KOPT-K1 (cell line): ENCODE measurements at regions not wholly inside any gene's neighbourhood (a gene's known extent, or its start where the extent isn't known, plus 50 kb on each side); places are given as distances from the start of the nearest gene placed in this dataset.

Experiments used
- H3K27ac ChIP-seq: fragments of 200-600 bp; sonication (generic); 2 replicates; pipeline ENCODE4 v1.5.1; 2016; ENCODE audit warnings: antibody characterized with exemption, mild to moderate bottlenecking, low read depth, low read length; ENCODE audit not compliant: poor library complexity, severe bottlenecking
- H3K36me3 ChIP-seq: fragments of 200-600 bp; sonication (generic); 2 replicates; pipeline ENCODE4 v1.5.1; 2017; ENCODE audit warnings: antibody characterized with exemption, mild to moderate bottlenecking, low read length, moderate library complexity; ENCODE audit not compliant: insufficient read depth
- H3K9me3 ChIP-seq: fragments of 200-600 bp; sonication (generic); 2 replicates; pipeline ENCODE4 v1.5.1; 2017; ENCODE audit warnings: antibody characterized with exemption, low read length, mild to moderate bottlenecking; ENCODE audit not compliant: insufficient read depth, poor library complexity, severe bottlenecking

DNA sequence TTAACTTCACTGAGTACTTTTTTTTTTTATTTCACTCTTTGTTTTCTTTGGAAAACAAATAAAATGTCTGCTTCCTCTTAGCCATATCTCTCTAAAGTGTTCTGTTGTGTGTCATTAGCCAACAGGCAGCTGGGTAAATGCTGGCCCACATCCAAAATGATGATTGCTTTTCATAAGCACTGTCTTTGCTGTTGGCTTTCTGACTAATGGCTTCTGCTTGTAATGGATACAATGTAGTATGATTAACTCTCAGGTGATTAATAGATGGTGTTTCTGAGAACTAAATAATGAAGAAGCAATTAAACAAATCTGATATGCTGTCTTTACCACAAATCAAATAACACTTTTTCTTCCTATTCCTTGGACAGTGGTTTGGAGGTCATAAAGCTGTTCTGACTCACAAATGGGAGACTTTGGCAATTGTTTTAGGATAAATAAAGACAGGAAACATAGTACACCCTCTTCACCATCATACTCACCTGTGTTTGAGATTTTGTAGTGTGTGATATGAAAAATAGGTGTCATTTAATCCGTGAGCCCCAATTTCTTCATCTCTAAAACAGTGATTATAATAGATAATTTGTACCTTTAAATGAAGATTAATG, 888.4 kb downstream of the TSN start:
- Histone ChIP-seq H3K36me3 (no peaks in the 10 kb centered on the region), H3K9me3 (no peaks in the 10 kb centered on the region), H3K27ac (no peak overlapping the region)

DNA sequence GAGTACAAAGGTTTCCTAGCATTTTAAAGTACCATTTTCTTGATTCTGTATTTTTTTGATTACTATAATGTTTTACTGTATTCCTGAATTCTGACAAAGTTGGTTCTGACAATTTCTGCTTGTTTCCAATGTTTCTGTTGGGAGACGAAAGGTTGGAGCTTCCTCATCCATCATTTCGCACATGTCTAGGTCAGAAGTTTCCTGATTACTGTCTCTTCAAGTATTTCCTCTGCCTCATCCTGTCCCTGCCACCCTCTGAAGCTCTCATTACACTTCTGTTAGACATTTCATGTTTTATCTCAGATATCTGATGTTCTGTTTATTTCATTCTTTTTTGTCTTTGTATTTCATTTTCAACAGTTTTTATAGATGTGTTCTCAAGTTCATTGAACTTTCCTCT, 895.8 kb downstream of the TSN start:
- Histone ChIP-seq H3K27ac (no peak overlapping the region), H3K36me3 (no peaks in the 10 kb centered on the region), H3K9me3 (no peaks in the 10 kb centered on the region)

DNA sequence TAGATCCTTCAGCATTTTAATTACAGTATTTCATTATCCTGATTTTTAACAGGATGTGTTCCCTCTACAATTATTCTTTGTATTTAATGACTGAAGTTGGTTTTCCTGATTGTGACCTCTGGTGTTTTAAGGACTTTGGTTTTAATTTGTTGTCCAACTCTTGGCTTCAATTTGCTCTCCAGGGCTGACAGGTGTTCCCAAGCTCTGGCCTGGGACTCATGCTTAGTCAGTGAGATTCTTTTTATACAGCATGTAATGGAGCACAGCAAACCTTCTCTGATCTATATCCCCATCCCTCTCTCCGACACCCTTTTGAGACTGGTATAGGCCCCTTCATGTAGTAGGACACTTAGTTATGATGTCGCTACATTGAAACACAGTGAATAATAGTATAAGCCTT, 896.3 kb downstream of the TSN start:
- Histone ChIP-seq H3K27ac (no peak overlapping the region), H3K9me3 (no peaks in the 10 kb centered on the region)

GRCh38 chr2:122652670-122653069, 897.2 kb downstream of the TSN start:
- Histone ChIP-seq H3K9me3 (no peaks in the 10 kb centered on the region), H3K27ac (no peak overlapping the region), H3K36me3 (no peaks in the 10 kb centered on the region)

More for the DNA sequence above, 896.3 kb downstream of the TSN start:
- H3K36me3 ChIP-seq, result no peaks in the 10 kb centered on the region

- H3K36me3 ChIP-seq, result no peaks in the 10 kb centered on the region
- no peaks in the 10 kb centered on the region for H3K9me3 ChIP-seq
- no peak overlapping the region for H3K27ac ChIP-seq
Observed at GRCh38 chr2:122656403-122656802, 901.0 kb downstream of the TSN start.

- Histone ChIP-seq H3K9me3 (no peaks in the 10 kb centered on the region), H3K27ac (no peak overlapping the region), H3K36me3 (no peaks in the 10 kb centered on the region)
Observed at GRCh38 chr2:122660786-122661634, 905.6 kb downstream of the TSN start.

DNA sequence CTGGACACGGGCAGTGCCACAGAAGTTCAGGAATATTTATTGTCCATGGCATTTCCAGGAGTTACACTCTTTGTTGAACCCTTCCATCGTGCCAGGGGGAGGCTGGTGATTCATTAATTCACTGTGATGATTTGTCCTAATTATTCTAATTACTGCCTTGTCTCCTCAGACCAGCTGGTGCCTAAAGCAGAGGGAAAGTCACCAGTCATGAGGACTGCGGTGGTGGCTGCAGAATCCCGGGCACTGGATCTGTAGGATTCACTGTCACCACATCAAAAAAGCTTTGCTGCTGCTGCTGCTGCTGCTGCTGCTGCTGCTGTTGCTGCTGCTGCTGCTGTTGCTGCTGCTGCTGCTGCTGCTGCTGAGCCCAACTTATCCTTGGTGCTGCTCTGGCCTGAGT, 908.2 kb downstream of the TSN start:
- Histone ChIP-seq H3K9me3 (no peaks in the 10 kb centered on the region), H3K27ac (no peak overlapping the region), H3K36me3 (no peaks in the 10 kb centered on the region)

- Histone ChIP-seq H3K27ac (no peak overlapping the region), H3K9me3 (no peaks in the 10 kb centered on the region), H3K36me3 (no peaks in the 10 kb centered on the region)
Observed at GRCh38 chr2:122669627-122670026, 914.2 kb downstream of the TSN start.

GRCh38 chr2:122670897-122671296, 915.4 kb downstream of the TSN start:
- Histone ChIP-seq H3K36me3 (no peaks in the 10 kb centered on the region), H3K27ac (no peak overlapping the region), H3K9me3 (no peaks in the 10 kb centered on the region)

DNA sequence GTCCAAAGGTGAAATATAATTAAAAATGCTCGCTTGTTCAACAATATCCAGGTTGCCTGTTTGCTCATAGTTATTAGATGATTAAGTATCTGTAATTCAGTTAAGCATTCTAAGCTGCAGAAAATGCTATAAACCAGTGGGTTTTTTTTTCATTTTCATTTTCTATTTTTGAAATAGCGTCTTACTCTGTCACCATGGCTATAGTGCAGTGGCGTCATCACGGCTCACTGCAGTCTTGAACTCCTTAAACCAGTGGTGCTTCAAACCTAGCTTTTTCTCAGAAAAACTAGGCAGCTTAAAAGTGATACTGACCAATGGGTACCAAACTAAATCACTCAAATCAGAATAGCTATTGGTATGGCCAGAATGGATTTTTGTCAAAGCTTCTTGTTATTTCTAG, 925.2 kb downstream of the TSN start:
- no peaks in the 10 kb centered on the region for H3K36me3 ChIP-seq
- no peaks in the 10 kb centered on the region for H3K9me3 ChIP-seq
- no peak overlapping the region for H3K27ac ChIP-seq

- no peak overlapping the region for H3K27ac ChIP-seq
- no peaks in the 10 kb centered on the region for H3K36me3 ChIP-seq
Observed at GRCh38 chr2:122681626-122682025, 926.2 kb downstream of the TSN start.

GRCh38 chr2:122682356-122682755, 926.9 kb downstream of the TSN start:
- H3K27ac ChIP-seq, result no peak overlapping the region

More at GRCh38 chr2:122681626-122682025, 926.2 kb downstream of the TSN start:
- no peaks in the 10 kb centered on the region for H3K9me3 ChIP-seq

DNA sequence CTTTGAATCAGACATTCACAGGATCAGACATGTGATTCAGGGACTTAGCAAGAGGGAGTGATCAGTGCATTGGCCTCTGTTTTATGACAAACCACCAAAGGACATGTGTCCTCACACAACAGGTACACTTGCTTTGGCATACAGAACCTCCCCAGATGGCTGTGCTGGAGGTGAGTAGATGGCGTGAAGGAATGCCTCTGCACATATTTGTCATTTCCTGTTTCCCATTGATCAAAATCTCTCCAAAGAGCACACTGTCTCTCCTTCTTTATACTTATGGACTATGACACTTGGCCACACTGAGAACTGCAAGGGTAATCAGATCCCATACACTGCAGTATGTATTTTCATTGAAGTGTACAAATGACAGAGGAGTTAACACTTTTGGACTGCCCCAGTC, 927.6 kb downstream of the TSN start:
- Histone ChIP-seq H3K9me3 (no peaks in the 10 kb centered on the region), H3K27ac (no peak overlapping the region), H3K36me3 (no peaks in the 10 kb centered on the region)

More at GRCh38 chr2:122682356-122682755, 926.9 kb downstream of the TSN start:
- Histone ChIP-seq H3K9me3 (no peaks in the 10 kb centered on the region), H3K36me3 (no peaks in the 10 kb centered on the region)

DNA sequence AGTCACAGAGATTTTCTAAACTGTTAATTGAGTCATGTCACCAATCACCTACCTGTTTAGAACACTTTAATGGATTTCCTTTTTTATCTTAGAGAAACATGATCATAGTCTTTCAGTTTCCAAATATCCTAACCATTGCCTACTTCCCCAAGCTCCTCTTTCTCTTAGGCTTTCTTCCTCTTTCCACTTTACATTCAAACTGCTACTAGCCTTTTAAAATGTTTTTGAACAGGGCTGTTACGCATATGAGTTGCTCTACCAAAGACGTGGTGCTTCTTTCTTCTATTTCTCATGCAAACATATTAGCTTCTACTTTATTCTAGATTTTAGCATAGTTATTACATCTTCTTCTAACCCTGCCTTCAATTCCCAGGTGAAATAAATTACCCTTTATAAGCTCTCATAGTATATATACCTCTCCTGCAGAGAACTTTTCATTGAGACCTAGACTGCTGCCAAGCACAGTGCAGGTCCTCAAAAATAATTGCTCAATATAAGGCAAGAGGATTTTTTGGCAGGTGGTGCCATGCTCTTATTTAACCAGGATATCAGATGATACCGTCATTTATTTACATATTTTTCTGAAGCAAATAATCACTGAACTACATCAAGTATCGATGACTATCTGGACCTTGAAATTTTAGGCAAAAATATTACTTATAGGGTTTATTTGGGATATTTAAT, 937.1 kb downstream of the TSN start:
- Histone ChIP-seq H3K27ac (no peak overlapping the region), H3K9me3 (no peaks in the 10 kb centered on the region), H3K36me3 (no peaks in the 10 kb centered on the region)

DNA sequence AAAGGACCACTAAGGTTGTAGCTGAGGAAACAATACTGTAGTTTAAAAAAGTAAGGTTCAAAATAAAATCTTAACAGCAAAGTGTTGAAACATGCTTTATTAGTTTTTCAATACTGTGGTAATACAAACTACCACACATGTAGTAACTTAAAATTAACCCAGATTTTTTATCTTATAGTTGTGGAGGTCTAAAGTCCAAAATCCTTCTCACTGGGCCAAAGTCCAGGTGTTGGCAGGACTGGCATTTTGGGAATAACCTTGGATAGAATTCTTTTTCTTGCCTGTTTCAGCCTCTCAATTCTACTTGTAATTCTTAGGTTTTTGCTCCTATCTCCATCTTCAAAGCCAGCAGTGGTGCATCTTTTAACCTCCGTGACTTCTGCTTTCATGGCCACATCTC, 942.0 kb downstream of the TSN start:
- Histone ChIP-seq H3K36me3 (no peaks in the 10 kb centered on the region), H3K9me3 (no peaks in the 10 kb centered on the region), H3K27ac (no peak overlapping the region)
